GM12878 (cell line): ENCODE measurements at regions not wholly inside any gene's neighbourhood (a gene's known extent, or its start where the extent isn't known, plus 50 kb on each side); places are given as distances from the start of the nearest gene placed in this dataset.

ENCODE experiments used
- ATAC-seq: fragments of 200-7000 bp; cut with Tn5 transposase; 3 replicates; pipeline ENCODE4 v1.9.1; 2020; ENCODE audit warnings: mild to moderate bottlenecking, moderate library complexity
- BruUV-seq: library from RNA; stranded (reverse); fragments of 400-500 nt; replicated peaks from 2 replicates; lab custom pipeline; 2021; lab: Mats Ljungman, UMichigan
- CTCF ChIA-PET: fragments of 300-600 bp; sonication (Branson Sonifier 250); formaldehyde crosslinking; extraction: SDS; loops from one replicate; lab custom pipeline; 2021; ENCODE audit warnings: inconsistent platforms; lab: Yijun Ruan, JAX
- POLR2A ChIA-PET: fragments of 350-600 bp; formaldehyde crosslinking; extraction: SDS; loops from one replicate; lab custom pipeline; 2021; ENCODE audit warnings: inconsistent platforms; lab: Charles Lee
- RAD21 ChIA-PET: fragments of 300-600 bp; sonication (Branson Sonifier 250); formaldehyde crosslinking; loops from one replicate; lab custom pipeline; 2023; ENCODE audit warnings: antibody characterized with exemption; ENCODE audit not compliant: unreplicated experiment; lab: Charles Lee
- SMC1A ChIA-PET: fragments of 300-600 bp; sonication (Branson Sonifier 250); formaldehyde crosslinking; loops from one replicate; lab custom pipeline; 2023; ENCODE audit not compliant: unreplicated experiment, uncharacterized antibody; lab: Charles Lee
- DNase-seq: peaks from one replicate; pipeline ENCODE4 v3.0.0-alpha.2; 2011; ENCODE audit warnings: low read depth, low spot score
- FAIRE-seq: peaks from 3 replicates; lab custom pipeline; 2011; peaks lifted over from hg19 to GRCh38; lab: Jason Lieb, UNC
- H2AFZ ChIP-seq: 2 replicates; pipeline ENCODE4 v1.6.0; 2011; ENCODE audit warnings: low read depth, low read length, control low read depth; ENCODE audit not compliant: control insufficient read depth
- H3K27ac ChIP-seq: 2 replicates; pipeline ENCODE4 v1.5.1; 2011; ENCODE audit warnings: control low read depth; ENCODE audit not compliant: control insufficient read depth, insufficient read depth
- H3K27me3 ChIP-seq, 2 experiments: replicated peaks in 1 of 2; 2 replicates each; pipeline versions ENCODE4 v1.6.0 to v1.6.1; 2011; ENCODE audit warnings: low read length in 1 of 2; ENCODE audit not compliant: control insufficient read depth in 2 of 2, insufficient read depth in 2 of 2
- H3K36me3 ChIP-seq, 2 experiments: 2 replicates each; pipeline ENCODE4 v1.5.1; 2011; ENCODE audit warnings: low read length in 1 of 2; ENCODE audit not compliant: control insufficient read depth in 2 of 2, insufficient read depth in 2 of 2
- H3K4me1 ChIP-seq: 2 replicates; pipeline ENCODE4 v1.6.1; 2011; ENCODE audit warnings: mild to moderate bottlenecking, low read length, moderate library complexity, mixed read lengths; ENCODE audit not compliant: control insufficient read depth, insufficient read depth
- H3K4me2 ChIP-seq: 2 replicates; pipeline ENCODE4 v1.6.0; 2011; ENCODE audit warnings: control low read depth; ENCODE audit not compliant: control insufficient read depth, insufficient read depth
- H3K4me3 ChIP-seq: fragments of 200-600 bp; sonication (generic); 2 replicates; pipeline ENCODE4 v1.5.1; 2016
- H3K79me2 ChIP-seq: 2 replicates; pipeline ENCODE4 v1.6.0; 2011; ENCODE audit warnings: low read length; ENCODE audit not compliant: control insufficient read depth, insufficient read depth
- H3K9ac ChIP-seq: 2 replicates; pipeline ENCODE4 v1.8.0; 2011; ENCODE audit warnings: low read length, control low read depth, mixed read lengths; ENCODE audit not compliant: control insufficient read depth, insufficient read depth
- H3K9me3 ChIP-seq: replicated peaks from 3 replicates; pipeline ENCODE4 v1.5.1; 2011; ENCODE audit warnings: mild to moderate bottlenecking, low read length; ENCODE audit not compliant: control insufficient read depth, insufficient read depth
- H4K20me1 ChIP-seq: 2 replicates; pipeline ENCODE4 v1.6.0; 2011; ENCODE audit not compliant: control insufficient read depth, insufficient read depth
- ATF7 ChIP-seq: fragments of 450-650 bp; IDR thresholded peaks from 2 replicates; pipeline ENCODE4 v1.6.1; 2016; ENCODE audit warnings: low read depth, mild to moderate bottlenecking
- CBX3 ChIP-seq: fragments of 200-600 bp; sonication (generic); IDR thresholded peaks from 2 replicates; pipeline ENCODE4 v1.6.1; 2016; ENCODE audit warnings: low read depth, borderline replicate concordance
- EGR1 ChIP-seq, 2 experiments: IDR thresholded peaks; 1 replicate in 1 of 2; 2 replicates in 1 of 2; pipeline ENCODE4 v1.6.1; 2011 to 2012; ENCODE audit warnings: low read depth in 2 of 2, low read length in 2 of 2, borderline replicate concordance in 1 of 2, mild to moderate bottlenecking in 1 of 2, moderate library complexity in 1 of 2
- ELK1 ChIP-seq: IDR thresholded peaks from 2 replicates; pipeline ENCODE4 v1.6.1; 2012; ENCODE audit warnings: low read depth, low read length, improper control_type of control experiment
- GABPA ChIP-seq: IDR thresholded peaks from 2 replicates; pipeline ENCODE4 v1.6.1; 2014; ENCODE audit warnings: antibody characterized with exemption, low read depth, mild to moderate bottlenecking, inconsistent platforms
- IRF4 ChIP-seq: IDR thresholded peaks from 2 replicates; pipeline ENCODE4 v1.6.1; 2011; ENCODE audit warnings: low read depth, low read length
- KDM1A ChIP-seq: fragments of 200-600 bp; sonication (generic); IDR thresholded peaks from 2 replicates; pipeline ENCODE4 v1.6.1; 2016; ENCODE audit warnings: borderline replicate concordance
- LARP7 ChIP-seq: fragments of 450-650 bp; IDR thresholded peaks from 2 replicates; pipeline ENCODE4 v1.6.1; 2017; ENCODE audit warnings: mild to moderate bottlenecking
- POLR2AphosphoS2 ChIP-seq: IDR thresholded peaks from 2 replicates; pipeline ENCODE4 v1.6.1; 2011; ENCODE audit warnings: low read depth, mild to moderate bottlenecking, low read length, improper control_type of control experiment, moderate library complexity
- RB1 ChIP-seq: fragments of 450-650 bp; formaldehyde crosslinking; IDR thresholded peaks from 2 replicates; pipeline ENCODE4 v1.6.1; 2017; ENCODE audit warnings: mild to moderate bottlenecking, borderline replicate concordance
- RELA ChIP-seq: fragments of 450-650 bp; IDR thresholded peaks from 2 replicates; pipeline ENCODE4 v1.8.0; 2014; ENCODE audit warnings: borderline replicate concordance; ENCODE audit not compliant: partially characterized antibody
- RFX5 ChIP-seq: IDR thresholded peaks from 2 replicates; pipeline ENCODE4 v1.6.1; 2011; ENCODE audit warnings: low read depth, low read length, improper control_type of control experiment
- SRF ChIP-seq, 2 experiments: IDR thresholded peaks; 2 replicates each; pipeline ENCODE4 v1.6.1; 2011; ENCODE audit warnings: low read depth in 2 of 2, low read length in 2 of 2, mild to moderate bottlenecking in 1 of 2, moderate library complexity in 1 of 2
- SUPT20H ChIP-seq: IDR thresholded peaks from 2 replicates; pipeline ENCODE4 v1.6.1; 2011; ENCODE audit warnings: low read depth, mild to moderate bottlenecking, low read length, moderate library complexity, borderline replicate concordance; ENCODE audit not compliant: control insufficient read depth
- TCF7 ChIP-seq: IDR thresholded peaks from 2 replicates; pipeline ENCODE4 v1.6.1; 2014; ENCODE audit warnings: antibody characterized with exemption, borderline replicate concordance
- ZNF622 ChIP-seq: fragments of 450-650 bp; IDR thresholded peaks from 2 replicates; pipeline ENCODE4 v1.6.1; 2017; ENCODE audit warnings: mild to moderate bottlenecking, inconsistent platforms
- WGBS: methylation state at CpG from one replicate; pipeline ENCODE4 v1.1.6; 2016; ENCODE audit warnings: low lambda C conversion rate; ENCODE audit not compliant: insufficient replicate concordance, insufficient coverage; ENCODE audit errors: missing lambda C conversion rate; 5-methylcytosine and 5-hydroxymethylcytosine counted together
- in situ Hi-C: fragments of 300-500 bp; cut with MboI; formaldehyde crosslinking; loops from 9 replicates; pipeline ENCODE4 v1.14.3; 2018; ENCODE audit warnings: mixed read lengths
- intact Hi-C: fragments of 100-400 bp; cut with micrococcal nuclease; formaldehyde crosslinking; loops from one replicate; pipeline ENCODE4 v1.14.2; 2022; ENCODE audit not compliant: unreplicated experiment
- TF ChIP-seq, protein P1 (sequence below): IDR thresholded peaks from 2 replicates; pipeline ENCODE4 v1.6.1; 2011; ENCODE audit warnings: low read depth, mild to moderate bottlenecking, low read length, moderate library complexity, borderline replicate concordance; ENCODE audit errors: extremely low read depth

GRCh38 chr2:18825838-18826237 is 236.5 kb upstream of the NT5C1B start:
- Histone ChIP-seq H3K27me3 (no peaks in the 10 kb centered on the region), H3K27ac (no peak overlapping the region), H3K79me2 (no peaks in the 10 kb centered on the region), H3K4me3 (no peak overlapping the region), H3K9me3 (no peaks in the 10 kb centered on the region), H3K4me1 (no peaks in the 10 kb centered on the region), H3K4me2 (no peak overlapping the region), H3K9ac (no peak overlapping the region), H2AFZ (no peak overlapping the region), H4K20me1 (no peaks in the 10 kb centered on the region), H3K36me3 (no peaks in the 10 kb centered on the region)
- ChIA-PET RAD21 (no interaction called here), SMC1A (no interaction called here), POLR2A (no interaction called here), CTCF (no interaction called here)
- TF ChIP-seq ZNF622: no peak
- no peak for TF ChIP-seq SRF (IDR thresholded peaks at IDR 0.05; ENCODE audit: low read depth in 2 of 2, low read length in 2 of 2)
- no peak for TF ChIP-seq IRF4
- WGBS: 64% methylated on average over 7 of the region's 7 CpGs
- FAIRE-seq (no peak), ATAC-seq (no peak), DNase-seq (no peak)
- in situ Hi-C loops: no loop called here
- intact Hi-C loops: no loop called here
- BruUV-seq: no TSS peak

DNA sequence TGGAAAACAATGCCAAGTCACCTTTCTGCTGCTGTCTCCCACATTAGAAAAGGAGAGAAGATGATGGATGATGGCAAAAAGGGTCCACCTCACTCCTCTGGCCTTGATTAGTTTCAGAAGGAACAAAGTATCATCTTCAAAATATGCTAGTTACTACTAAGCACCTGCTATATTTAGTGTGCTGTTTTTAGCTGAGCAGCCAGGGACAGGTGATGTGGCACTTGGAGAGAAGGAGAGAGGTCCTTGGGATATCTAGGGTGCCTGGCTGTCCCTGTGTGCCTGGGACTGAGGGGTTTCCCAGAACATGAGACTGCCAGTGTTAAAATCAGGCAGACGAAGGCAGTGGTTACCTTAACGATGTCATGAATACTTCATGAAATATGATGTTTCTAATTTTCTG is 235.5 kb upstream of the NT5C1B start:
- no peak overlapping the region for H2AFZ ChIP-seq
- FAIRE-seq: no peak
- no peak overlapping the region for H3K27ac ChIP-seq
- H3K4me1 ChIP-seq: no peaks in the 10 kb centered on the region
- H3K27me3 ChIP-seq: no peaks in the 10 kb centered on the region
- no peaks in the 10 kb centered on the region for H3K36me3 ChIP-seq
- H3K9me3 ChIP-seq: no peaks in the 10 kb centered on the region
- TF ChIP-seq ELK1: no peak
- TF ChIP-seq TCF7: no peak
- no peak for TF ChIP-seq LARP7
- TF ChIP-seq SUPT20H: no peak
- no peak for TF ChIP-seq RFX5
- TF ChIP-seq RELA: no peak
- no peak for TF ChIP-seq GABPA
- no peak for TF ChIP-seq RB1
- no peak for TF ChIP-seq EGR1 (IDR thresholded peaks at IDR 0.05; ENCODE audit: borderline replicate concordance in 1 of 2, low read depth in 2 of 2, low read length in 2 of 2)
- TF ChIP-seq, protein P1, sequence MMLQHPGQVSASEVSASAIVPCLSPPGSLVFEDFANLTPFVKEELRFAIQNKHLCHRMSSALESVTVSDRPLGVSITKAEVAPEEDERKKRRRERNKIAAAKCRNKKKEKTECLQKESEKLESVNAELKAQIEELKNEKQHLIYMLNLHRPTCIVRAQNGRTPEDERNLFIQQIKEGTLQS: no peak
- no peak for TF ChIP-seq ATF7
- TF ChIP-seq POLR2AphosphoS2: no peak
- TF ChIP-seq KDM1A: no peak
- TF ChIP-seq CBX3: no peak
- ATAC-seq: no peak
- H3K4me3 ChIP-seq: no peak overlapping the region
- DNase-seq: no peak
- ChIA-PET POLR2A (no interaction called here), RAD21 (no interaction called here), CTCF (interaction anchor here (1.1 kb wide), 1 partner anchor 307 kb away, joined by 3 read pairs; no protein-coding TSS in a partner anchor), SMC1A (no interaction called here)
- intact Hi-C loops: no loop called here
- H4K20me1 ChIP-seq: no peaks in the 10 kb centered on the region
- WGBS: 56% methylated on average over 2 of the region's 2 CpGs
- H3K79me2 ChIP-seq: no peaks in the 10 kb centered on the region
- H3K9ac ChIP-seq: no peak overlapping the region
- no TSS peak for BruUV-seq
- in situ Hi-C loops: no loop called here
- H3K4me2 ChIP-seq: no peak overlapping the region
